ENCODE measurements at regions not wholly inside any gene's neighbourhood (a gene's known extent, or its start where the extent isn't known, plus 50 kb on each side); places are given as distances from the start of the nearest gene placed in this dataset.

DNA sequence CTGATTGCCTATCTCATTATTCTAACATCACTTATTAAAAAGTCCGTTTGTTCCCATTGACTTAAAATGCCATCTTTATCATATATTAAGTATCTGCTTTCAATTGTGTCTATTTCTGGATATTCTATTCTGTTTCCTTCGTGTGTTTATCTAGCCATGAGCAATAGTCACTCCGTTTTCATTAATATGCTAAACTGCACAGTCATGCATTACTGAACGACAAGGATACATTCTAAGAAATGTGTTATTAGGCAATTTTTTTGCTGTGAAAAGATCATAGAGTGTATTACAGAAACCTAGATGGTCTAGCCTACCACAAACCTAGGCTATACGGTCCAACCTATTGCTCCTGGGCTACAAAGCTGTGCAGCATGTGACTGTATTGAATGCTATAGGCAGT lies 482.9 kb downstream of the IRX1 start:
- 7% methylated on average over 5 of the region's 5 CpGs for WGBS (ENCODE audit: missing lambda C conversion rate)
- Histone ChIP-seq H3K4me2 (no peak overlapping the region), H3K27ac (no peak overlapping the region), H3K4me1 (no peaks in the 10 kb centered on the region), H3K4me3 (no peak overlapping the region), H3K9me3 (peaks cover 11% of the 10 kb centered on the region; the same call in 2 of the 3 replicates)
- ChIA-PET POLR2A (no interaction called here), CTCF (no interaction called here)
- ATAC-seq (no peak), DNase-seq (ENCODE audit: low read depth in 1 of 2, low spot score in 1 of 2) (no peak), FAIRE-seq (no peak)
- TF ChIP-seq NFE2L2 (conservative IDR thresholded peaks at IDR 0.05; ENCODE audit: low read length) (peak; percentile 74), MAFK (IDR thresholded peaks at IDR 0.05; ENCODE audit: partially characterized antibody) (peak; percentile 18), RNF2 (IDR thresholded peaks at IDR 0.05; ENCODE audit: borderline replicate concordance, low read depth) (no peak), HOXB5 (CRISPR knock-in tag; IDR thresholded peaks at IDR 0.05) (no peak), MAZ (IDR thresholded peaks at IDR 0.05; ENCODE audit: borderline replicate concordance, low read depth, low read length) (no peak)

GRCh38 chr5:4079831-4080230 lies 484.2 kb downstream of the IRX1 start:
- DNase-seq (ENCODE audit: low read depth in 1 of 2, low spot score in 1 of 2) (no peak), FAIRE-seq (no peak), ATAC-seq (no peak)
- Histone ChIP-seq H3K4me3 (no peak overlapping the region), H3K4me2 (no peak overlapping the region), H3K9me3 (peaks cover 11% of the 10 kb centered on the region; the same call in 2 of the 3 replicates), H3K27ac (no peak overlapping the region), H3K4me1 (no peaks in the 10 kb centered on the region)
- WGBS (ENCODE audit: missing lambda C conversion rate), result 4% methylated on average over 1 of the region's 1 CpG
- no peak for TF ChIP-seq CHD2 (IDR thresholded peaks at IDR 0.05; ENCODE audit: low read length, partially characterized antibody)
- no peak for TF ChIP-seq GATA3 (IDR thresholded peaks at IDR 0.05; ENCODE audit: borderline replicate concordance)
- no peak for TF ChIP-seq FOXS1 (CRISPR knock-in tag; IDR thresholded peaks at IDR 0.05)
- TF ChIP-seq REST (IDR thresholded peaks at IDR 0.05), result no peak
- no peak for TF ChIP-seq TFCP2L1 (CRISPR knock-in tag; IDR thresholded peaks at IDR 0.05)
- ChIA-PET POLR2A (no interaction called here), CTCF (no interaction called here)

- Histone ChIP-seq H3K4me3 (no peak overlapping the region), H3K4me1 (no peaks in the 10 kb centered on the region), H3K9me3 (peaks cover 11% of the 10 kb centered on the region; the same call in 2 of the 3 replicates), H3K4me2 (no peak overlapping the region), H3K27ac (no peak overlapping the region)
- no peak for TF ChIP-seq KDM1A (IDR thresholded peaks at IDR 0.05; ENCODE audit: low read depth)
- TF ChIP-seq, protein P1, sequence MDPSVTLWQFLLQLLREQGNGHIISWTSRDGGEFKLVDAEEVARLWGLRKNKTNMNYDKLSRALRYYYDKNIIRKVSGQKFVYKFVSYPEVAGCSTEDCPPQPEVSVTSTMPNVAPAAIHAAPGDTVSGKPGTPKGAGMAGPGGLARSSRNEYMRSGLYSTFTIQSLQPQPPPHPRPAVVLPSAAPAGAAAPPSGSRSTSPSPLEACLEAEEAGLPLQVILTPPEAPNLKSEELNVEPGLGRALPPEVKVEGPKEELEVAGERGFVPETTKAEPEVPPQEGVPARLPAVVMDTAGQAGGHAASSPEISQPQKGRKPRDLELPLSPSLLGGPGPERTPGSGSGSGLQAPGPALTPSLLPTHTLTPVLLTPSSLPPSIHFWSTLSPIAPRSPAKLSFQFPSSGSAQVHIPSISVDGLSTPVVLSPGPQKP (IDR thresholded peaks at IDR 0.05; ENCODE audit: low read depth, low read length), result no peak
- TF ChIP-seq EP300 (IDR thresholded peaks at IDR 0.05), result no peak
- TF ChIP-seq CBX8 (IDR thresholded peaks at IDR 0.05), result no peak
- no peak for TF ChIP-seq E2F6 (IDR thresholded peaks at IDR 0.05; ENCODE audit: borderline replicate concordance, low read depth)
- no peak for TF ChIP-seq RAD21 (conservative IDR thresholded peaks at IDR 0.05 in 1 of 2, IDR thresholded peaks at IDR 0.05 in 1 of 2)
- no peak for TF ChIP-seq RCOR1 (IDR thresholded peaks at IDR 0.05; ENCODE audit: low read depth, low read length)
- CTCF ChIA-PET, result no interaction called here
- WGBS (ENCODE audit: missing lambda C conversion rate), result 11% methylated on average over 3 of the region's 3 CpGs
- DNase-seq (ENCODE audit: low read depth in 1 of 2, low spot score in 1 of 2) (no peak), FAIRE-seq (no peak), ATAC-seq (no peak)
- POLR2A ChIA-PET, result no interaction called here
Measured at GRCh38 chr5:4080370-4080769, 484.7 kb downstream of the IRX1 start.
